NOMO-1 (cell line): ENCODE measurements at regions not wholly inside any gene's neighbourhood (a gene's known extent, or its start where the extent isn't known, plus 50 kb on each side); places are given as distances from the start of the nearest gene placed in this dataset.

ENCODE experiments used
- DNase-seq, 2 experiments: peaks; one replicate each; lab custom pipeline; 2025; ENCODE audit not compliant: unreplicated experiment in 2 of 2; lab: John Stamatoyannopoulos, UW

DNA sequence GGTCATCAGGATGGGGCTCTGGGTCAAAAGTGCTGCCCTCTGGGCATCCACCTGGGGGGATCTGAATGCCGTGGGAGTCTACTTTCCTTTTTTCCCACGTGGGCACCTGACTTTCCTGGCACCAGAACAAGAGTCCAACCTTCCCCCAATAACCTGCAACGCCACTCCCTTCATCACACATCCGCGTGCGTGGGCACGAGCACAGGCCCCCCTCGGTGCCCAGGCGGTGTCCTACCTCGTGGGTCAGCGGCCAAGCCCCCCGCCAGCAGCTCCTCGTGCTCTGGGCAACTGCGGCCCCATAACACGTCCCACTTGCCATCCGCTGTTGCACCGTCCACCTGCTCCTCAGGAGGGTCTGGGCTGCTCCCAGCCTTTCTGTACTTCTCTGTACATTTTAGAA lies 87.0 kb downstream of the YTHDF1 start:
- no peak for DNase-seq

DNA sequence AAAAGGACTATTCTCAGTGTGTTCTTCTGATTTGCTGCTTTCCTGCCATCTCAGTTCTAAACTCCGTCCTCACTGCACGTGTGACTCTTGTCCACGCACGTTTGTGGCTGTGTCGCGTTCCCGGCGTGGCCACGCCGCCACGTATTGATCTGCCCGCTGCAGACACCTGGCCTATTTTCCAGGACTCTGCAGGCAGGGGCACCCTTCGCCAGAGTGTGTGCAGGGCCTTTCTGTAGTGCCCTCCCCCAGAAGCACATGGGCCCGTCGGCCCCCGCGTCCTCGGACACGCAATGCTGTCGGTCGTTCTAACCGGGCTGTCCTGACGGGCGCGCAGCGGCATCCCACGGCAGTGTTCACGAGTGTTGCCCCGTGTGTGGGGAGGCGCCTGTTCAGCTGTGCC lies 87.6 kb downstream of the YTHDF1 start:
- no peak for DNase-seq

DNA sequence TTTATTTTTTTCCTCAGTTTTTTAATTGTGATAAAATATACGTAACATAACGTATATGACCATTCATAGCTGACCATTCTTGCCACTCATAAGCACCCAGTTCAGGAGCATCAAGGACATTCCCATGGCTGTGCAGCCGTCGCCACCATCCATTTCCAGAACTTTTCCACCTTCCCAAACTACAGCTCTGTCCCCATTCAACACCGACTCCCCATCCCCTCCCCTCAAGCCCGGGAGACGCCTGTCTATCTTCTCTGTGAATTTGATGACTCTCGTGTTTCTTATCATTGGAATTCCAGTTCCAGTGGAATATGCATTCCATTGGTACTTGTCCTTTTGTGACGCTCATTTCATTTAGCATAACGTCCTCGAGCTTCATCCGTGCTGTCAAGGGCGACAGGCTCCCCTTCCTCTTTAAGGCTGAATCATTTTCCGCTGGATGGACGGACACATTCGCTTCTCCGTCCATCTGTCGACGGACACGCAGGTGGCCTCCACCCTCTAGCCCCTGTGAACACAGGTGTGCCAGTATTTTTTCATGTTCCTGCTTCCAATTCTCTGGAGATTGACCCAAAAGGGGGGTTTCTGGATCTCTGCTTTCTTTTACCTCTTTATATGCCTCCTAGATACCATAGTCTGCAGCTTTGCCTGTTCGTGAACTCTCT lies 88.1 kb downstream of the YTHDF1 start:
- no peak for DNase-seq

DNA sequence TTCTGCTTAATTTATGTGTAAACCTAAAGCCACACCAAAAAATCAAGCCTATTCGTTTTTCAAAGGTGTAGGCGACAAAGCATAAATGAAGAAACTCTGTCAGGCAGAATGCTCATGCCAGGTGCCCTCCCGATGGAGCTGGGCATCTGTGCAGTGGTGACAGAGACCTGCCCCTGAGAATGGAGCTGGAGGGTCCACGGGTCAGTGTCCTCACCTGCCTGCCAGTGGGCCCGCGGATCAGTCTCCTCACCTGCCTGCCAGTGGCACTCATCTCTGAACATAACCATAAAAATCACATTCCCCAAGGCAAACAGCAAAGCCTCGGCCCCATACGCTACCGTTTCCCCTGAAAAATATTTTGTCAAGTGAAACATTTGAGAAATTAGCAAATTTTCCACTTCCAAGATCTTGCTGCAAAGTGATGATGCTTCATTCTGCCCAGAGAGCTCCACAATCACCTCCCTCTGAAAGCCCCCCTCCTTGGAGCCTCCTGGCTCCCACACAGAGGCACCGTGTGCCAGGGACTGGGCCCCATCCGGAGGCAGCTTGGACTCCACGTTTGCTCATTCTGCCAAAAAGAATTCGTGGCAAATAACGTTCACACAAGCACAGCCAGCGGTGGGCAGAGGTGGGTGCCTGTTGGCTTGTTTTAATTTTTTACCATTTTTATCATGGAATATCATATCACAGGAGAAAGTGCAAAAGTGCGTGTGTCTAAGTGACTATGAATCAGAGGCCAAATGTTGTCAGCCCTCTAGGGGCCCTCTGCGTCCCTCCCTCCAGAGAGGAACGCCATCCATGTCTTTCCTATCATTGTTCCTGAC lies 88.8 kb downstream of the YTHDF1 start:
- DNase-seq, result no peak

DNA sequence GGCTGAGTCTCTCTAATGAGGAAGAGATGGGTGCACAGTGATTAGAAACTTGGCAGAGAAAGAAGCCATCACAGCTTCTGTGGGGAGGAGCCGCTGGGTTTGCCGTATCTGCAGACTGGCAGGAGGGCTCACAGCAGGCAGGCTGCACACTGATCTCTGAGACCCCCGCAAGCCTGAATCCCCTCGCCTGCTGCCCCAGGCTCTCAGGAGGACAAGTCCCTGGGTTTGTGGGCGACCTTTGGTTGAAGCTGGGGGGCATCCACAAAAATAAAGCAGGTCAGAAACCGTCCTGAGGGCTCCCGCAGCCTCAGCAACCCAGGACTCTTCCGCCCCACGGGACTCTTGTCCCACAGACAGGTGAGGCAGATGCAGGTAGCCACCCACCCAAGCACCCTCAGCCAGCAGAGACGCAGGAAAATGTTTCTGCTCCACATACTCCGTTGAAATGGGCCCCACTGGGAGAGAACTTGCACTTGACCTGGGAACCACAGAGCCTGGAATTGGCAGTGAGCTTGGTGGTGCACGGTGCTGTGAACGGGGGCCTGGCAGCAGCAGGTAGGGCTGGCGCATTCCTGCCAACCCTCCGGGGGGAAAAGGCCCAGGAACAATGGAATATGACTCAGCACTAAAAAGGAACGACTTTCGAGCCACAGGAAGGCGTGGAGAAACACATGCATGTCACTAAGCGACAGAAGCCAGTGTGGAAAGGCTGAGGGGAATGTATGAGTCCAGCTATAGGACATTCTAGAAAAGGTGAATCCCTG lies 89.9 kb downstream of the YTHDF1 start:
- DNase-seq, result no peak

DNA sequence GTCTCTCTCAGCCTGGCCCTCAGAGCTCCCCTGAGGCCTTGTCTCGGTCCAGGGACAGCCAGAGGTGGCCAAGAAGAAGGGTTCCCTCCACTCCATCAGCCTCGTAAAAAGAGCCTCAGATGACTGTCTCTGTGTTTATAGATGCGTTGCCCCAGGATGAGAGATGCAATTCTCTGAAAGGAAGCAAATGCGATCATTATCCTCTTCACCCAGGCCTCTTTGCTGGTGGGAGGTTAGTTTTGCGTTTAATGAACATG lies 90.4 kb downstream of the YTHDF1 start:
- DNase-seq, result no peak

DNA sequence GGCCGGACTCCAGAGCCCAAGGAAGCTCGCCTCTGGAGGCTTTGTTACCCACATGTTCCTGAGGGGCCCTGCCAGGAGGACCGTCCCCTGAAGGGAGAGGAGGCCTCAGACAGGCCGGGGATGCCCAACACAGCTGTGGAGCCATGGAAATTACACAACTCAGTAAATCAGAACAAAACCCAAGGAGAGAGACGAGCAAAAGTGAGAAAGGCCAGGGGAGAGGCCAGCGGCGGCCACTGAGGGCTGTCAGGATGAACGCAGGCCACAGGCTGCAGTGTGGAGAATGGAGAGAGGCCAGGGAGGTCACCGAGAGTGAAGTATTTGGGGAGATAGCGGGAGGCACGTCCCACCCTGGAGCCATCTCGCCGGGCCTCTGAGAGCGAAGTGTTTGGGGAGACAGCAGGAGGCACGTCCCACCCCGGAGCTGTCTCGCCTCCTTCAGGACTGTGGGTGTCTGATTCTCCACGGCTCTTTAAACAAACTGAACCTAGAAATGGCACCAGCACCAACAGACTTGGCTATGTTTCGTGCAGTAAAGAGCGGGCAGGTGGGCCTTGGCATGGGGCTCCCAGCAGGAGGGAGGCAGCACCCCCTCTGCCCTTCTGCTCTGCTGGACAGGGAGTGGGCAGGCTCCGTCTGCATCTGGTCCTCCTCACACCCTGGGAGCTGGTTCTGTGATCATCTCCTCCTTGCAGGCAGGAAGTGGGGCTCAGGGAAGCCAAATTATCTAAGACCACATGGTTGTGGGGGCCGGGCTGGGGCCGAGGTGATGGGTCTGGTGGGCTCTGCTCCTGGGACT lies 91.0 kb downstream of the YTHDF1 start:
- DNase-seq, result no peak

DNA sequence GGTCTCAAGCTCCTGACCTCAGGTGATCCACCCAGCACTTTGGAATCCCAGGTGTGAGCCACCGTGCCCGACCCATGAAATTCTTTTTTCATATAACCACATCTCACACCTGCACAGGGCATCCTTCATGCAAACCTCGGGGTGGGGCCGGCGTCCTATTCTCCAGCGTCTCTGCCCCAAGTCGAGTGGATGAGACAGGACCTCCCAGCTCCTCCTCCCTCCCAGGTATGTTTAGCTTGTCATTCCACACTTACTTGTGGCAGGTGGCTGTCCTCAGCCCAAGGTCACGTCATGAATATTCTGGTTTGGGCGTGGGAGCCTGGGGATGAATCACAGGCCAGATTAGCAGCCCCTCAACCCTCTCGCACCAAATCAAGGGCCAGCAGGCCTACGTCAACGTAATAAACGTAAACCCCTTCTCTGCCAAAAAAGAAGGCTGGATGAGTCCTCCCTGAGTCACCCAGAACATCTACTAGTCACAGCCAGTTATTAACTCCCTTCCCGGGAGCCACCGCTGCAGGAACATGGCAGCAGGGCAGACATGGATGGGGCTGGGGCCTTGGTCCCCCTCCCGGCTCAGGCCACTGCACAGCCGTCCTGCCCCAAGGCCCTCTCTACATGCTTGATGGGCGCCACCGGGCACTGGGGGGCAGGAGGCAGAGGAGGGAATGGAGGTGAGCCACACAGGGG lies 91.7 kb downstream of the YTHDF1 start:
- DNase-seq, result no peak

DNA sequence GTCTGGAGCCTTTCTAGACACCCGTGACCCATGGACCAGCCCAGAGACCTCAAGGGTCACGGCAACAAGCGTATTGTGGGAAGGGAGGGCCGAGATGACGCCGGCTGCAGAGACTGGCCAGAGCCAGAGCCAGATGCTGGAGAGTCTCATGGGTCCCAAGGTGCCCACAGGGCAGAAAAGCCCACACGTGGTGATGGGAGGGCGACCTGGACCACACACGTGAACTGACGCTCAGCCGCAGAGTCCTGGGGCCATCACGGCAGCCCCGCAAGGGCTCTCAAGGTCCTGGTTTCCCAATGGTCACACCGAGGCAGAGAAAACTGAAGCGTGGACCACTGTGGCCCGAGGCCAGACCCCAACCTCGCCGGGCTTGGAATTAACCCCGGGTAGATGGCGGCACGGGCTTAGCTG lies 92.6 kb downstream of the YTHDF1 start:
- DNase-seq, result no peak

DNA sequence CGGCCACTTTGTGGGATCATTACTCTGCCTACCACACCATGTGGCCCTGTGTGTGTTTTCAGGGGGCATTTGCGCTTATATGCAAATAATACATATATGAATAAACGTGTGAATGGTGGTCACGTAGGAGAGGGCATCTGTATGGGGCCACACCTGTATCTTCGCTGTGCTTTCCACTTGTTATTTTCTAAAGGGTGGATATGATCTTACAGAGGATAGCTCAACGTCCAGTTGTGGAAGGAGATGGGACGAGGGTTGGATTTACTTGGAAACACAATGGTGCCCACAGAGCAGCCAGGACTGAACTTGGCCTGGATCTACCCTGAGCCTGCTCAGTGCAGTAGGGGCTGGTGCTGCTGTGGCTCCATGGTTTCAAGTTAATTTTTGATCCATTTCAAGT lies 93.3 kb downstream of the YTHDF1 start:
- DNase-seq, result no peak

DNA sequence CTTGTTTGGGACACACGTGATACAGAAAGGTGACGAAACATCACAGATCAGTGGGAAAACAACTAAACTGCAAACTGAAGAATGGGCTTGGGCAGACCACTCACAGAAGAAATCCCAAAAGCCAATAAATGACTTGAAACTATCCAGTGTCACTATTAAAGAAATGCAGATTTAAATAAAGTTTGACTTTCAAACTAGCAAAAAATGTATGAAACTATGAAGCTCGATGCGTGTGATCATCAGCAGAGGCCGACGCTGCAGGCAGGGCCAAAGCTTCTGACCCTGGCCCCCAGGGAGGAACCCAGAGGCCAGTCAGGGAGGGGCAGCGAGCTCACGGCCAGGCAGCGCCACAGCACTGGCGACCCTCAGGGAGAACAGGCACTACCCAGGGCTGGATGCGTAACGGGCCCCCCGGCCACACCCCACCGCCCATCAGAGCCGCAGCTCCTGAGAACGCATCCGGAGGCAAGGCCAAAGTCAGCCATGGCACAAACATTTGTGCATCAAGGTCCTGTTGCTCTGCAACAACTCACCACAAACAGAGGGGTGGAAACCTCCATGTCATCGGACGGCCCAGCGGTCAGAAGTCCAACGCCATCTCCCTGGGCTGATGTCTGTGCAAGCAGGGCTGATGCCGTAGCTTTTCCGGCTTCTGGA lies 94.1 kb downstream of the YTHDF1 start:
- no peak for DNase-seq

DNA sequence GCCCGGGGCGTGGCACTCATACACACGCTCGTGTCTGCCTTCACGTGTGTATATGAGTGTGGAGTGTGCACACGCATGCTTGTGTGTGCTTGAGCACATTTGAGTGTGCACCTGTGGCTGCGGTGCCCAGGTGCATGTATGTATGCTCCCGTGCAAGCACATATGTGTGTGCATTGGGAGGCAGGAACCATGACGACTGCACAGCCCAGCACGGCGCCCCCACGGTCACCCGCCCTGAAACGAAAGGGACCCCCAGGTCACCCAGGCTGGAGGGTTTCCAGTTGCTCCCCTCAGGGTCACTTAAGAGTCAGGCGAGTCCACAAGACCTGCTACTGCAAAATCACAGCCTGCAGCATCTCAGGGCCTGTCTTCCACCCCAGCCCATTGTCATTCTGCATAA lies 94.7 kb downstream of the YTHDF1 start:
- no peak for DNase-seq

DNA sequence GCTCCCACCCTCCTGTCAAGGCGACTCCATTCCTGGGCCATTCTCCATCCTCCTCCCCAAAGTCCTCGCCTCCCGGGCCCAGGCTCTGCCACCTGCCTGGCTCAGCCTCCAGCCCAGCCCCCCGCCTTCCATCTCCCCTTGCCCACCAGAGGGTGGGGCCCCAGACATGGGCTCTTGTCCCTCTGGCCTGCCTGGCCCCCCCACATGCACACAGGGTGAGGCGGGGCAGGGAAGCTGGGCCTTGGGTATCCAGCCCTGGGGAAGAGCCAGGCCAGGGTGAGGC lies 95.2 kb downstream of the YTHDF1 start:
- DNase-seq, result no peak

DNA sequence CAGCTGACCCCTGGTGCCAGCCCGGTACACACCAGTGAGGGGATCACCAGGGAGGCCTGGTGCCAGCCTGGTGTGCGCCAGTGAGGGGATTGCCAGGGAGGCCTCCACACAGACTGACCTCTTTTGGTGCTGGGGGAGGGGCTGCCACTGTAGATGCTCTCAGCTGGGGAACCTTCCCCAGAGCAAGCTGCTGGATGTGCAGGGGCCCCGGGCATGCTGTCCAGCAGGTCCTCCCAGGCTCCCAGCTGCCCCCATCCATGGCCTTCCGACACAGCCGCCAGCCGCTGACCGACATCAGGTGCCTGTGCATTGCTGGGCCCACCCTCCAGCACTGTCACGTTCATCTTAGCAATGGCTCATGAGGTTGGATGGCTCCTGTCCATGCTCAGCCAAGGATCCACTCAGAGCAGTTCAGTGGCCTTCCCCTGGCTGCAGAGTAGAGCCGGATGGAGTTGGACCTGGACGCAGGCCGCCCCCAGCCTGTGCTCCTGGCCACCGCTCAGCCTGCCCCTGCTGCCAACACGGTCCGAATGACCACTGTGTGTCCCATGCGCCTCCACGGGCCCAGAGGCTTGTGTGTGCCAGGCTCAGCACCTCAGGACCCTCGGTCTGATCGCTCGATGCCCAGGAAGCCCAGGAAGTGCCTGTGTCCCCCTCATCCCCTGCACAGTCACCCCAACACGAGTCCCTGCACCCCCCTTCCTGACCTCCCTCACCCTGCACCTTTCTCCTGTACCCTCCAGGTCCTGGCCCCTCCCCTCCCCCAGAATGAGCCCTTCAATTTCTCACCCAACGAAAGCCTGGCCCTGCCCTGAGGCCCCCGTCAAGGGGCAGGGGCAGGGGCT lies 95.7 kb downstream of the YTHDF1 start:
- DNase-seq, result no peak

DNA sequence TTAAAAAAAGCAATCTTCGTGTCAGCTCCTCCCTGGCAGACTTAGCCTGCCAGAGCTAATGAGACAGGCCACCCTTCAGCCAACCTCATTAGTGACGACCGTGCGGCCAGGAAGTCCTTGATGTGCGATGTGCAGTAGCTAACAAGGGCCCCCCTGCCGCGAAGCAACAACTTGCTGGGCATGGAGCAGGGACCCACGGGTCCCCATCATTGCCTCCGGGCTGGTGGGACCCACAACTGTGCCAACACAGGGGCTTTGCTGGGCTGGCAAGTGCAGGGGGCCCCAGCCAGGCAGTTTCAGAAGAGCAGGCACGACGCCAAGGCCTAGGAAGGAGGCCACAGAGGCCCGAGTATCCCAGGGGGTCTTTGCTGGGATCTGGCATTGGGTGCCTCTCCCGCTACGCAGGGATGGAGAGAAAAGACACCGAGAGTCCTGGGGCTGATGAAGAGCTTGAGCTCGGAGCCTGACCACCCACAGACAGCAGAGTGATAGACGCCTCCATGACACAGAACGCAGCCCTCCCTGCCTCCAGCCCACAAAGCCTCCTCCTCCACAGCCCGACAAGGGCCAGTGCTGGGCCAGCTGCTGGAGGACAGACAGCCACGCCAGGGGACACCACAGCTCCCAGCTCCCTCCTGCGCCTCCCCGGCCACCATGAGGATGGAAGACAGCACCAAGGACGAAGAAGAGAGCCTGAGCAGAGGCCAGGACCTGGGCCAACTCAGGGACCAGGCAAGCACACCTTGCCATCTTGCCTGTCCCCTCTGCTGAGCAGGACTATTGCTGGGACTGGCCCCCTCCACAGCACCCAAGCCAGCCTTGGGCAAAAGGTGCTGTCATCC lies 96.6 kb downstream of the YTHDF1 start:
- DNase-seq, result no peak

DNA sequence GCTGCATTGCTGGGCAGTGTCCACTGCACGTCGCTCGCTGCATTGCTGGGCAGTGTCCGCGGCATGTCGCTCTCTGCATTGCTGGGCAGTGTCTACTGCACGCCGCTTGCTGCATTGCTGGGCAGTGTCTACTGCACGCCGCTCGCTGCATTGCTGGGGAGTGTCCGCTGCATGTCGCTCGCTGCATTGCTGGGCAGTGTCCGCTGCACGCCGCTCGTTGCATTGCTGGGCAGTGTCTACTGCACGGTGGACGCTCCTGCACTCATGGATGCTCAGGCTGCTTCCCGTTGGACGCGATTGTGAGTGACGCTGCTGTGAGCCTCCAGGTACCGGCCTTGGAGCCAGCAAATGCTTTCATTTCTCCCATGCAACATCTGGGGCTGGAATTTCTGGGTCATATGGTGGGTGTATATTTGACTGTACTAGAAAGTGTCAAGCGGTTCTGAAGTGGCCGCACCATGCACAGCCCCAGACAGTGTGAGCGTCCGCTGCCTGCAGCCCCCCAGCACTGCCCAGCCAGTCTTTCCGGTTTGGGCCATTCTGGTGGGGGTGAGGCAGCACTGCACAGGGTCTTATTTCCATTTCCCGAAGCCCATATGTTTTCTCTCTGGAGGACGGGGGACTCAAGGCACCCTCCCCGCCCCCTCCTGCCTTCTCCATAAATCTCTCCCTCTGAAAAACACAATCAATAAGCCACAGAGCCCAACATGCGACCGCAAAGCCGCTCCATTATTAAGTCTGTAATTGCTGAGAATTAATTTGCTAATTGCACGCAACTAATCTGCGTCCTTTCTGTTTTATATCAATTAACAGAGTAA lies 97.4 kb downstream of the YTHDF1 start:
- DNase-seq, result no peak

DNA sequence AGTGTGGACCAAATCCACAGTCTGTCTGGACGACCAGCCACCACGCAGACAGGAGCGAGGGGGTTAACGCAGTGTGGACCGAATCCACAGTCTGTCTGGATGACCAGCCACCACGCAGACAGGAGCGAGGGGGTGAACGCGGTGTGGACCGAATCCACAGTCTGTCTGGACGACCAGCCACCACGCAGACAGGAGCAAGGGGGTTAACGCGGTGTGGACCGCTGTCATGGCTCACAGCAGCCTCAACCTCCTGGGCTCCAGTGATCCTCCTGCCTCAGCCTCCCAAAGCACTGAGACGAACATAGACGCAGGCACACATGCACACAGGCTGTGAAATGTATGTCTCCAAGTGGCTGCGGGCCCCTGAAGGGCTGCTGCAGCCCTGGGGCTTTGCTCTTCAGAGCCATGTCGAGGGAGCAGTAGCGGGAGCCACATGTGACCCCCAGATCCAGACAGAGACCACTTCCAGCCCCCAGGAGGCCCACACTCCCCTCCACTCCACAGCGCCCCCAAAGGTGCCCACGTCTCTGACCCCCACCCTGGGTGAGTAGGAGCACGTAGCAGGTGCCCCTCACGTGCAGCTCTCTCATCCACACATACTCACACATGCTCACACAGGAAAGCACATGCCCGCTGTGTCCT lies 98.1 kb downstream of the YTHDF1 start:
- DNase-seq, result no peak
